Mesothelial cell of epicardium (in vitro differentiated cells): ENCODE measurements at regions not wholly inside any gene's neighbourhood (a gene's known extent, or its start where the extent isn't known, plus 50 kb on each side); places are given as distances from the start of the nearest gene placed in this dataset.
"Not testable (repeated sequence)": the region's sequence is repeated elsewhere in the genome, so short reads cannot be mapped to it uniquely, and the experiment has no call there.

Experiments used
- DNase-seq, 2 experiments: peaks; one replicate each; pipeline ENCODE4 v3.0.0; 2021; ENCODE audit warnings: low spot score in 2 of 2; ENCODE audit not compliant: unreplicated experiment in 2 of 2
- H3K27ac Mint-ChIP-seq: 2 replicates; pipeline ENCODE4 v1.8.0; 2021; ENCODE audit warnings: mixed read lengths
- H3K27me3 Mint-ChIP-seq: 2 replicates; pipeline ENCODE4 v1.8.0; 2021; ENCODE audit warnings: low read depth, mixed read lengths
- H3K36me3 Mint-ChIP-seq: 2 replicates; pipeline ENCODE4 v1.8.0; 2021; ENCODE audit warnings: mixed read lengths
- H3K4me1 Mint-ChIP-seq: 2 replicates; pipeline ENCODE4 v1.8.0; 2021; ENCODE audit warnings: mixed read lengths
- H3K4me3 Mint-ChIP-seq: 2 replicates; pipeline ENCODE4 v1.8.0; 2021; ENCODE audit warnings: mild to moderate bottlenecking, moderate library complexity, mixed read lengths
- H3K9me3 Mint-ChIP-seq: 2 replicates; pipeline ENCODE4 v1.8.0; 2021; ENCODE audit warnings: mixed read lengths
- TF ChIP-seq, protein P1 (sequence below): fragments of 200-600 bp; sonication (generic); IDR thresholded peaks from one replicate; pipeline ENCODE4 v1.5.0; 2021; ENCODE audit warnings: antibody characterized with exemption; ENCODE audit not compliant: unreplicated experiment

DNA sequence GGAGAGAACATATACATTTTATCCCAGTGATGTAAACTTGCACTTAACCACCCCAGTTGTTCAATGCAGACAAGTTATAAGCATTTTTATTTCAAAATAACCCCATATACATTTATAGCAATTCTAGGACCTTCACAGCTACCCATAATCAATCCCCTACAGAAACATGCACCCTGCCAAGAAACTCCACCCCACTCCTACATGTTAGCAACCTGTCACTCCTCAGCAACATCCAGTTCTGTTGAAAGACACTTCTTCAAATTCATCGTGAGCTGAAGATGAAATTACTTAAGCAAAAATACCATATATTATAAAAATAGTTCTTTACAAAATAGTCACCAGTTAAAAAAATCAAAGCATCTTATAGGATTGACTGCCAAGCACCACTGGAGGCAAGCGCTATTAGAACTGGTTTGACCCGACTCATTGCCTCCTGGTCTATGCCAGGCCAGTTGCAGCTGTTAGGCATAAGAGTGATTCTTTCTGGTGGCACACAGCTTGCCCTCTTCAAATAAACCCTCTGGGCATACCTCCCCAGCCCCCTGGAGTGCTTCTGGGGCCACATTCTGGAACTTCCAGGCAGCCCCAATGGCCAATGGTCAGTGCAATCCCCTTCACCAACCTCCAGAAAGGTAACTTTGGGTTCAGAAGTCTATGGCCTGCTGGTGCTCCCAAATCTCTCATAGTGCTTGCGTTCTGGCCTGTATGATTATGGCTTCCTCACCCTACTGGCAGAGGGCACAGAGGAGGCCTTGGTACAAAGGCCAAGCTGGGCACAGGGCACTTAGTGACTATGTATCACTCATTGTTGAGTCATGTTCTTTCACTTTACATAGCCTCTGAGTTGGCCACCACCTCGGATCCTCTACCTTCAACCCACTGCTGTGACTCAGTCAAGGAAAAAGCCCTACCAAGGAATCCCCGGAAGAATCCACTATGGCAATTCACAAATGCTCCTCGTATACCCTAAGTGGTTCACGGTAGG lies 72.2 kb upstream of the RALGPS2 start:
- H3K9me3 Mint-ChIP-seq = no peaks in the 10 kb centered on the region
- DNase-seq = no peak
- no peaks in the 10 kb centered on the region for H3K27me3 Mint-ChIP-seq
- H3K36me3 Mint-ChIP-seq = no peaks in the 10 kb centered on the region
- TF ChIP-seq, protein P1, sequence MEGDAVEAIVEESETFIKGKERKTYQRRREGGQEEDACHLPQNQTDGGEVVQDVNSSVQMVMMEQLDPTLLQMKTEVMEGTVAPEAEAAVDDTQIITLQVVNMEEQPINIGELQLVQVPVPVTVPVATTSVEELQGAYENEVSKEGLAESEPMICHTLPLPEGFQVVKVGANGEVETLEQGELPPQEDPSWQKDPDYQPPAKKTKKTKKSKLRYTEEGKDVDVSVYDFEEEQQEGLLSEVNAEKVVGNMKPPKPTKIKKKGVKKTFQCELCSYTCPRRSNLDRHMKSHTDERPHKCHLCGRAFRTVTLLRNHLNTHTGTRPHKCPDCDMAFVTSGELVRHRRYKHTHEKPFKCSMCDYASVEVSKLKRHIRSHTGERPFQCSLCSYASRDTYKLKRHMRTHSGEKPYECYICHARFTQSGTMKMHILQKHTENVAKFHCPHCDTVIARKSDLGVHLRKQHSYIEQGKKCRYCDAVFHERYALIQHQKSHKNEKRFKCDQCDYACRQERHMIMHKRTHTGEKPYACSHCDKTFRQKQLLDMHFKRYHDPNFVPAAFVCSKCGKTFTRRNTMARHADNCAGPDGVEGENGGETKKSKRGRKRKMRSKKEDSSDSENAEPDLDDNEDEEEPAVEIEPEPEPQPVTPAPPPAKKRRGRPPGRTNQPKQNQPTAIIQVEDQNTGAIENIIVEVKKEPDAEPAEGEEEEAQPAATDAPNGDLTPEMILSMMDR = no peak
- H3K4me1 Mint-ChIP-seq = peaks cover 29% of the 10 kb centered on the region
- H3K4me3 Mint-ChIP-seq = no peak overlapping the region
- no peak overlapping the region for H3K27ac Mint-ChIP-seq

- TF ChIP-seq, protein P1 = no peak
- DNase-seq = no peak
- H3K4me1 Mint-ChIP-seq = peaks cover 14% of the 10 kb centered on the region
- no peaks in the 10 kb centered on the region for H3K9me3 Mint-ChIP-seq
- no peaks in the 10 kb centered on the region for H3K27me3 Mint-ChIP-seq
- H3K27ac Mint-ChIP-seq = no peak overlapping the region
- no peaks in the 10 kb centered on the region for H3K36me3 Mint-ChIP-seq
- no peak overlapping the region for H3K4me3 Mint-ChIP-seq
These were observed 65.2 kb upstream of the RALGPS2 start for GRCh38 chr1:178659789-178660208.

DNA sequence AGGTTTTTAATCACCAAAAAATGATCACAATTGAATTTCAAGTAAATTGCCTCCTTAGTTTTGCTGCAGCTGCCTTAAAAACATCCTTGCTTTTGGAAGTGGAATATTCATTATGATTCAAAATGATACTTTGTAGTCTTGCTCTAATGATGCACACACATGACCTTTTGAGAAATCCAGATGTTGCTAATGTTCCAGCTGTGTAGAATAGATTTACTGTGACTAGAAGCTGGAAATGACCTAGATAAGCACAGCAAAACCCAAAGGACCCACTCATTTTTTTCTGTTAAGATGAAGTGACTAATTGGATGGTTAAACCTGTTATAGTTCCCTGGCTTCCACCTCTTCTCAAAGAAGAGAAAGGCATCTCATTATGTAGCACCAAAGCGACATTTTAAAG lies 64.6 kb upstream of the RALGPS2 start:
- Mint-ChIP-seq H3K4me3 (no peak overlapping the region), H3K4me1 (peaks cover 14% of the 10 kb centered on the region), H3K27ac (no peak overlapping the region), H3K36me3 (no peaks in the 10 kb centered on the region), H3K27me3 (peaks cover 1% of the 10 kb centered on the region), H3K9me3 (no peaks in the 10 kb centered on the region)
- TF ChIP-seq, protein P1 = no peak
- no peak for DNase-seq

DNA sequence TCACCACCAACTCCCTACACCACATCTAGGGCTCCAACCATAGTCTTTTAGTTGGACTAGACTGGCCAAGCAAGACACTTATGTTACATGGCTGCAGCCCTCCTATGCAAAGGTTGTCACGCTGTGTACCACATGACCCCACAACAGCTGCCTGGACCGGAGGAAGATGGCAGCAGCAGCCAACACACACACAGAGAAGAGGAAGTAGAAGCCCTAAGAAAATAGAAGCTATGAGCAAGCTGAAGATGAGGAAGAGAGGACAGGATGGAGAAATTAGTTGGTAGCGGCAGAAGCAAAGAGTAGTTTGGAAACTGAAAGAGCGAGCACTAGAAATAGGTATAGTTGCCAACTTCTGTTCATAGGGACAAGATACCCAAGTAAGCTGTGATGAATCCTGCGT lies 60.8 kb upstream of the RALGPS2 start:
- H3K36me3 Mint-ChIP-seq = no peaks in the 10 kb centered on the region
- no peak for DNase-seq

GRCh38 chr1:178665579-178665978 lies 59.5 kb upstream of the RALGPS2 start:
- no peak for DNase-seq
- Mint-ChIP-seq H3K27me3 (peaks cover 2% of the 10 kb centered on the region), H3K4me3 (no peak overlapping the region), H3K27ac (no peak overlapping the region), H3K9me3 (no peaks in the 10 kb centered on the region), H3K36me3 (no peaks in the 10 kb centered on the region), H3K4me1 (no peaks in the 10 kb centered on the region)
- TF ChIP-seq, protein P1 = no peak

More for the DNA sequence above, 60.8 kb upstream of the RALGPS2 start:
- Mint-ChIP-seq H3K27ac (no peak overlapping the region), H3K9me3 (no peaks in the 10 kb centered on the region), H3K27me3 (peaks cover 2% of the 10 kb centered on the region), H3K4me1 (no peaks in the 10 kb centered on the region), H3K4me3 (no peak overlapping the region)
- TF ChIP-seq, protein P1 = no peak

- not testable (repeated sequence) for H3K4me3 Mint-ChIP-seq, H3K9me3 Mint-ChIP-seq, H3K36me3 Mint-ChIP-seq, H3K27me3 Mint-ChIP-seq, DNase-seq, H3K4me1 Mint-ChIP-seq, H3K27ac Mint-ChIP-seq
These were observed 58.2 kb upstream of the RALGPS2 start for GRCh38 chr1:178666891-178667290.
